Skin epidermis (tissue), 12 donors: ENCODE measurements at regions not wholly inside any gene's neighbourhood (a gene's known extent, or its start where the extent isn't known, plus 50 kb on each side); places are given as distances from the start of the nearest gene placed in this dataset.
"Not testable (repeated sequence)": the region's sequence is repeated elsewhere in the genome, so short reads cannot be mapped to it uniquely, and the experiment has no call there.

ENCODE experiments used
- H3K27ac ChIP-seq, 21 experiments: fragments of 200-600 bp; sonication (generic) in 11 of 21; one replicate each; pipeline ENCODE4 v1.5.0; 2020; ENCODE audit warnings: mild to moderate bottlenecking in 3 of 21, inconsistent platforms in 2 of 21, moderate library complexity in 2 of 21
- H3K4me3 ChIP-seq, 7 experiments: fragments of 200-600 bp; sonication (generic) in 2 of 7; one replicate each; pipeline ENCODE4 v1.5.0; 2020; ENCODE audit warnings: inconsistent platforms in 2 of 7, mild to moderate bottlenecking in 2 of 7, moderate library complexity in 1 of 7

DNA sequence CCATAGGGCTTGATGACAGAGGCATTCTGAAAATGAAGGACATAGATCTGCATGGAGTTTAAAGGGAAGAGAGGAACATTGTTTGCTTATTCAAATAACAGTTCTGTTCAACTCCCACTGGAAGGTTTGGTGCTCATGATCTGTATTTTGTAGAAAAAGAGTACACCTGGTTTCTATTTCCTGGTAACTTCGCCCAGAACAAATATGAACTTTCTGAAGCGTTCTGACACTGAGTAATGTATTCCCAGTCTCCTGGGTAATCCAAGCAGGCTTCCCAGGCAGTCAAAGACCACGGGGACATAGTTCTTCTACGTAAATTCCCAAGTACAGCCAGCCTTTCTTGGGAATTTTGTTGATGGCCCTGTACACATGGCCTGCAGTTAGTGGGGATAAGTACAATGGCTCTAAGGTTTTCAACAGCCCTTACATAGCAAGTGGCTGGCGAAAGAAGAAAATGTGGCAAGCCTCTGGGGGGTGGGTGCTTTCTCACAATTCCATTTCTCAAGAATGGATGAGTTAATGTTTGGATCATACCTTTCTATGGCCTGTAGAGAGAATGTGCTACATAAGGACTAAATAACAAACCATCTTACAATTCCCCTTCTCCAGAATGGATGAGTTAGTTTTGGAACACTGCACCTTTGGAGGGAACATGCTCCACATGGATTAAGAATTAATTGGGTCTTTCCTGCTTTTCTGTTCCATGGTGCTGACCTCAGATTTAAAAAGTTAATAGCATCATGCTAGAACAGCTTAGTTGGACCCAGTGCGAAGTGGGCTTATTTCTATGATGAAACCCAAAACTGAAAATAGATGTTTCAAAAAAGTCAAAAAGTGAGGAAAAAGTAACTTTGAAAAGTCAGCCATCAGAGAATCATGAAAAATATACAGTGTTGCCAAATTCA lies 52.7 kb downstream of the COL6A6 start:
- Histone ChIP-seq H3K4me3 (no peak overlapping the region), H3K27ac (no peak overlapping the region)

- Histone ChIP-seq H3K27ac (no peak overlapping the region), H3K4me3 (no peak overlapping the region)
Observed at GRCh38 chr3:130572769-130573168, 55.8 kb downstream of the COL6A6 start.

GRCh38 chr3:130576375-130577266 lies 59.6 kb downstream of the COL6A6 start:
- peak overlapping the region in 1 of 21 experiments; percentile 13 for H3K27ac ChIP-seq
- H3K4me3 ChIP-seq: no peak overlapping the region

DNA sequence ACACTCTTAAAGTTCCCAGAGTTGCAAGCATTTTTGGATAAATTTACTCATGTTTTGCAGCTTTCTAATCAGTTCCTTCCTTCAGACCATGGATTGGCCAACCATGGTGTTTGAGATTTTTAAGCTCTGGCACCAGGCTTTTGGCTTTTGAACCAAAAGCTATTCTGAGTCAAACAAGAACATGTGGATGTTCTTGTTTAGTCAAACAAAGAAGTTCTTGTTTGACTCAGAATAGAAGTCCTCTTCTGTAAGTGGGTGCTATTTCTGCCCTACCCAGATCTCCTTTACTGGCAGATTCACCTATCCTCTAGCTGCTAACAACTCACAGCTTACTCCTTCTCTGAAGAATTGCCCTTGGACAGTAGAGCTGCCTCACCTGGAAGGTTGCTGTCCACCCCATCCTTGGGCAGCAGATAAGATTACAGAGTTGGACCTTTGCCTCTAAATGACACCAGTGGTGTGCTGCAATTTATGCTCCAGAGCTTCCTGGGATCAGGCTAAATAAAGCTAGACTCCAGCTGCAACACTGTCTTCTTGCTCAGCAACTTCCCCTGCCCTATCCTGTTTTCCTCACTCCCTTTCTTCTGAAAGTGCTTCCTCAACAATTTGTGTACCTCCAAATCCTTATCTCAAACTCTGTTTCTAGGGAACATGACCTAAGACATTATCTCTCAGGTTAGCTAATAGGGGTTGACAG lies 65.6 kb downstream of the COL6A6 start:
- H3K4me3 ChIP-seq: no peak overlapping the region
- H3K27ac ChIP-seq: peak overlapping the region in 3 of 21 experiments; percentile 8 to 36 (median 21)

DNA sequence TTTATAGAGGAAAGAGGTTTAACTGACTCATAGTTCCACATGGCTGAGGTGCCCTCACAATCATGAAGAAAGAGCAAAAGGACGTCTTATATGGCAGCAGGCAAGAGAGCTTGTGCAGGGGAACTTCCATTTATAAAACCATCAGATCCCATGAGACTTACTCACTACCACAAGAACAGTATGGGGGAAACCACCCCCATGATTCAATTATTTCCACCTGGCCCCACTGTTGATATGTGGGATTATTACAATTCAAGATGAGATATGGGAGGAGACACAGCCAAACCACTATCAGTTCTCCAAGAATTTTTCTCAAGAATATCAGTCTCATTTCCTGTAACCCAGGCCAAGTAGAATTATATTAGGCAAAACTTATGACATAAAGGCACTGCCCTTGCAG lies 77.8 kb downstream of the COL6A6 start:
- H3K4me3 ChIP-seq, H3K27ac ChIP-seq: not testable (repeated sequence)

- Histone ChIP-seq H3K27ac (no peak overlapping the region), H3K4me3 (no peak overlapping the region)
Observed at GRCh38 chr3:130596484-130596883, 79.5 kb downstream of the COL6A6 start.

DNA sequence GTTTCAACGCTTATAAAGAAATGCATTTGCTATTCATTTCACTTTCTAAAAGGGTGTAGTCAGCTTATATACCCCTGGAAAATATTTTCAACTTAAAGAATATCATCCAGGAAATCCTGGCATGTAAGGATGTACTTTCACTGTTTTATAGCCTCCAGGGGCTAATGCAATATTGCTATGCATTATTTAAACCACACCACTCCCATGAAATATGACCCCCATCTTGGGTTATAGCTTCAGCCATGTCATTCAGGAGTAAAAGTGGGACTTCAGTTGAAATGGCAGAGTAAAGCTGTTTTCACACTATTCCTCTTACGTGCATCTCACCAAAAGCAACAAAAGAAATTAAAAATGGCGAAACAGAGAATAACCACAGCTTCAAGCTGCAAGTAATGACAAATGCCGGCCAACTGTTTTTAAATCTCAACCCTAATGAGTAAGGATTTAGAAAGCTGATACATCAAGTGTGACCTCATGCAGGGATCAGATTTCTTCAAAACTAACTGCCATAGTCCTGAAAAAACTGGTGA lies 84.5 kb downstream of the COL6A6 start:
- Histone ChIP-seq H3K27ac (no peak overlapping the region), H3K4me3 (no peak overlapping the region)

DNA sequence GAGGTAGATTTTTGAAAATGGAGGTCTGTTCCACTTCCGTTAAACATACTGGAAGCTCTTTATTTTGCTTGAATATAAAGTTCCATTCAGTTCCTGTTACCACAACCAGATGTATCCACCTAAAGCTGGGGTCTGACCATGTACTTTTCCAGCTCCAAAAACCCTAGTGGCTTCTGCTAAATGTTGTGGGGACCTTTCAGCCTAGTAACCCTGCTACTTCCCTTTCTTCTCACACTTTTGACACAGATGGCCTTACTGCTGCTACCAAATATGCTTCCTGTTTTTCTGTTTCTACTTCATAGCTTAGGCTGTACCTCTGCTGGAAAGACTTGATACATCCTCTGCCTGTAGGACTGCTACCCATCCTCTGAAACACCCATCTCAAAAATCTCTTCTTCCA lies 87.8 kb downstream of the COL6A6 start:
- Histone ChIP-seq H3K27ac (no peak overlapping the region), H3K4me3 (no peak overlapping the region)

GRCh38 chr3:130606336-130606735 lies 89.4 kb downstream of the COL6A6 start:
- no peak overlapping the region for H3K4me3 ChIP-seq
- no peak overlapping the region for H3K27ac ChIP-seq

DNA sequence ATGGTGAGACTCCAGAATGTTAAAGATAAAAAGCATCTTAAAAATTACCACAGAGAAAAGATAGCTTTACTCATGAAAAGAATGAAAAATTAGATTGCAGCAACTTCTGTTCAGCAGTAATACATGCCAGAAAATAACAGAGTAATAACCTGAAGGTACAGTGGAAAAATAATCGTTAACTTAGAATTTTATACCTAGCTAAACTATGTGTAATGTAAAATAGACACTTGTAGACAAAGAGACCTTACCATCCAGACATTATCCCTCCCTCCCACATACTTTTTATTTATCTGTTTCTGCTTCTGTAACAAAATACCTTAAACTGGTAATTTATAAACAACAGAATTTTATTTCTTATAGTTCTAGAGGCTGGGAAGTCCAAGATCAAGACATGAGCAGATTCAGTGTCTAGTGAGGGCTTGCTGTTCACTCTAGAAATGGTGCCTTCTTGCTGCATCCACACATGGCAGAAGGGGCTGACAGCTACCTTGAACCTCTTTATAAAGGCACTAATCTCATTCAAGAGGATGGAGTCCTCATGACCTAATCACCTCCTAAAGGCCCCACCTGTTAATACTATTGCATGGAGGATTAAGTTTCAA lies 90.7 kb downstream of the COL6A6 start:
- no peak overlapping the region for H3K4me3 ChIP-seq
- H3K27ac ChIP-seq: no peak overlapping the region

GRCh38 chr3:130609166-130609979 lies 92.4 kb downstream of the COL6A6 start:
- H3K27ac ChIP-seq: no peak overlapping the region

DNA sequence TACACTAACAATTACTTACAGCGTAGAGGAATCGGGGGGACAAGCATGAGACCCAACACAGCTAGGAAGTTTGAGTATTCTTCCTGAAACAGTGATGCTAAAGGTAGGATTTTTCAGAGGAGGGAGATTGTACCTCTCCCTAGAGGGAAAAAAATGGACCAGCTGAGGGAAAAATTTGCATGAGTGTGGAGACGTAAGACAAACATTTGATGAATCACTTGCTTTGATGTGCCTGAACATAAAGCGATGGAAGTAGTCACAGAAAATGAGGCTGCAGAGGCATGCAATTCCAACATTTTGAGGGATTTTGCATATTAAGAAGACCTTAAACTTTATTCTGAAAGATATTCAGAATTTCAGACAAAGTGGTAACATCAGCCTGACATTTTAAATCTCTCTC lies 102.2 kb downstream of the COL6A6 start:
- Histone ChIP-seq H3K4me3 (no peak overlapping the region), H3K27ac (no peak overlapping the region)

More at GRCh38 chr3:130609166-130609979, 92.4 kb downstream of the COL6A6 start:
- H3K4me3 ChIP-seq: no peak overlapping the region

DNA sequence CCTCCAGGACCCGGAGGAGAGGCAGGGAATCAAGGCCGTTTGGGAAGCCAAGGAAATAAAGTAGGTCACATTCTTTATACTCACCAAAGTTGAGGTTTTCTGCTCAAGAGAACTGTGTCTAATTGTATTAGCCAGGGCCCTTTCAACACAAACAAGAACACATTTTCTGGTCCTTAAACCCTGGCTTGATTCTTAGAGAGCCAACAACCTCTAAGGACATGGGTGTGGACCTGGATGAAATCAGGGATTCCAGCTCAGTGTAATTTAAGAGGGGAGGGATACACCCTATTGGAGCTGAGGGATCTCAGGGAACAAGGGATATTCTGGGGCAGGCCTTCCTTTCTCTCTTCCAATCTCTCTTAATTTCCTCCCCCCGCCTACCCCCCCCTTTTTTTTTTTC lies 104.8 kb downstream of the COL6A6 start:
- H3K4me3 ChIP-seq: no peak overlapping the region
- H3K27ac ChIP-seq: peak overlapping the region in 1 of 21 experiments; percentile 39

GRCh38 chr3:130626049-130626448 lies 109.1 kb downstream of the COL6A6 start:
- Histone ChIP-seq H3K4me3 (no peak overlapping the region), H3K27ac (no peak overlapping the region)

DNA sequence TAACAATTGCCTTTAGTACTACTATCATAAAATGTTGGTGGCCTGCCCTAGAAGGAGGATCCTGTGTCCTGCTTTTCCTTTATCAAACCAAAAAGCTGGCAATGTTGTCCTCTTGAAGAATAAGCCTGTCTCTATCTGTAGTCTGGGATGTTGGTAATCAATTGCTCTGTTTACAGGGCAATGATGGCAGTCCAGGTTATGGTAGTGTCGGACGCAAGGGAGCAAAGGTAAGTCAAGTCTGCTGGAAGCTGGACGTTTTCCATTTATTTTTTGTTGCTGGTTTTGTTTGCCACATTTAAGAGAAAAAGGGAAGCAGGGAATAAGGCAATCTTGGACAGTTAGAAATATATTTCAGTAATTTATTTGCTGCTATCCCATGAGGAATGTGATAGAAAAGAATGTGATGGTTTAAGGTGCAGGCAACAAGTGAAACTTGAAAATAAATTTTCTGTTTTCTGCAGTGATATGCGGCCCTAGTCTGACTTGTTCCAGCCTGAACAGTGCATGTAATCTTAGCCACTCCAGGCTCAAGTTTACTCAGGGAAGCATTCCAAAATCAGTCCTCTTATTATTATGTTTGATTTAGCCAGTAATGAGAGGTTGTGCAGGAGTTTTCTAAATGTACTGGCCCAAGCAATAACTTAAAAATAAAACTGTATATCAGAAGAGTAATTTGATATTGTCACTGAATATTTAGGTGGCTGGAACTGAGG lies 110.3 kb downstream of the COL6A6 start:
- no peak overlapping the region for H3K4me3 ChIP-seq

GRCh38 chr3:130627882-130628281 lies 110.9 kb downstream of the COL6A6 start:
- no peak overlapping the region for H3K4me3 ChIP-seq
- H3K27ac ChIP-seq: no peak overlapping the region

More for the DNA sequence above, 110.3 kb downstream of the COL6A6 start:
- H3K27ac ChIP-seq: no peak overlapping the region
